ENCODE measurements at regions not wholly inside any gene's neighbourhood (a gene's known extent, or its start where the extent isn't known, plus 50 kb on each side); places are given as distances from the start of the nearest gene placed in this dataset.

DNA sequence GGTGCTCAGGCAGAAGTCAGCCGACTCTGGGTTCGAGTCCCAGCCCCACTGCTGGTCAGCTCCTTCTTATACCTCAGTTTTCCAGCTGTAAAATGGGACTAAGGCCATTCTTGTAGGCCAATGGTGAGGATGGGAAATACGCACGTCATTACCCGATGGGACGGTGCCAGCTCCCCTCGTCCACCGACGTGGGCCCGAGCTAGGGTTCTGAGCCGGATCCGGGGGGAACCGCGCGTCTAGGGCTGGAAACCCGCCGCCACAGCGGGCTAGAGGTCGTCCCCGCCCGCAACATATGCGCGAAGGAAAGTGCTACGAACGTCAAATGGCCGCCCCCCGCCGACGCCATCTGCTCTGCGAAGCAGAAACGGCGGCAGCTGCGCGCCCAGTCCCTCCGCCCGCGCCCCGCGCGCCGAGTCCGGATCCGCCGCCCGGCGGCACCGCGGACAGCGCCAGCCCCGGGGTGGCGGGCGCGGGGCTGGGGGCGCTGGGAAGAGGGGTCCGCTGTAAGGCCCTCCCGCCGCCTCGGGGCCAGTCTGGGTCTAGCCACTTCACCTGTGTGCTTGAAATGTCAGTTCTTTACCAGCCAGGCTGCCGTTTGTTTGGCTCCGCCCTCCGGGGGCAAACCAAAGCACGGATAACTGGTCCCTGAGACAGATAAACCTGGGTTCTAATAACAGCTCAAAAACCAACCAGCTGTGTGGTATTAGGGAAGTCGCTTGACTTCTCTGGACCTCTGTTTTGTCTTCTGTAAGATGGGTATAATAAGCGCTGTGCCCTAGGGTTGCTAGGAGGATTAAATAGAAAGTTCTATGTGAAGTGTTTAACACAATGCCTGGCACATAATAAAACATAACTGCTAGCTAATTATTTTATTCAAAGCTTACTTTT is 103.5 kb upstream of the RCN1 start:
- Histone ChIP-seq H3K27ac (no peak overlapping the region), H3K9me3 (no peaks in the 10 kb centered on the region), H3K4me3 (no peak overlapping the region), H3K36me3 (no peaks in the 10 kb centered on the region), H3K4me1 (no peaks in the 10 kb centered on the region), H3K27me3 (no peaks in the 10 kb centered on the region)
- no peak for DNase-seq (ENCODE audit: low spot score in 2 of 2)
- intact Hi-C loops (cut with DNase I) = no loop called here
- TF ChIP-seq, protein P1, sequence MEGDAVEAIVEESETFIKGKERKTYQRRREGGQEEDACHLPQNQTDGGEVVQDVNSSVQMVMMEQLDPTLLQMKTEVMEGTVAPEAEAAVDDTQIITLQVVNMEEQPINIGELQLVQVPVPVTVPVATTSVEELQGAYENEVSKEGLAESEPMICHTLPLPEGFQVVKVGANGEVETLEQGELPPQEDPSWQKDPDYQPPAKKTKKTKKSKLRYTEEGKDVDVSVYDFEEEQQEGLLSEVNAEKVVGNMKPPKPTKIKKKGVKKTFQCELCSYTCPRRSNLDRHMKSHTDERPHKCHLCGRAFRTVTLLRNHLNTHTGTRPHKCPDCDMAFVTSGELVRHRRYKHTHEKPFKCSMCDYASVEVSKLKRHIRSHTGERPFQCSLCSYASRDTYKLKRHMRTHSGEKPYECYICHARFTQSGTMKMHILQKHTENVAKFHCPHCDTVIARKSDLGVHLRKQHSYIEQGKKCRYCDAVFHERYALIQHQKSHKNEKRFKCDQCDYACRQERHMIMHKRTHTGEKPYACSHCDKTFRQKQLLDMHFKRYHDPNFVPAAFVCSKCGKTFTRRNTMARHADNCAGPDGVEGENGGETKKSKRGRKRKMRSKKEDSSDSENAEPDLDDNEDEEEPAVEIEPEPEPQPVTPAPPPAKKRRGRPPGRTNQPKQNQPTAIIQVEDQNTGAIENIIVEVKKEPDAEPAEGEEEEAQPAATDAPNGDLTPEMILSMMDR (IDR thresholded peaks at IDR 0.05) = no peak

DNA sequence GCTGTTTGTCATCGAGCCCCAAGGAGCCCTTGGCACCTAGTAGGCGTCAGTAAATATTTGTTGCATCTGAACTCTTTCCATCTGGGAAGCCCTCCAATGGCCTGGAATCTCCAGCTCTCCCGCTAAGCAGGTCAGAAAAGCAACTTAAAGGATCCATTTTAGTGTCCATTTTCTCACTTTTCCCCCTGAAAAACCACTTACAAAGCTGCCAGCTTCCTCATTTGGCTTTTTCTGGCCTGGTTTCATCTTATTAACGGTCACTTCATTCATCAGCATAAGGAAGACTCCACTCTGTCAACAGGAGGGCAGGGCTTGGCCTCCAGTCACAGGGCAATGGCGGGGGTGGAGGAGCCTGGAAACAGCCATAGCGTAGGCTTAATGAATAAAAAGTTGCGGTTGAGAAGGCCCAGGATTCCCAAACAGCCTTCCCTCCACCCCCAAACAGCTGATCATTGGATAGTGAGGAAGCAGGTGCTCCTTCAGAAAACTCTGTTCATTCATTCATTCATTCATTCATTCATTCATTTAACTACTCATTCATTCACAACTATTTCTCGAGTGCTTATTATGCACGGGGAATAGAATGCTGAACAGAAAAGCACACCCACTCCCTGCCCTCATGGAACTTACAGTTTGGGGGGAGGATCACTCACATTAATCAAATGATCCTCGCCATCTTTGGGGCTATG is 104.5 kb upstream of the RCN1 start:
- H3K9me3 ChIP-seq = no peaks in the 10 kb centered on the region
- intact Hi-C loops (cut with DNase I) = no loop called here
- no peaks in the 10 kb centered on the region for H3K36me3 ChIP-seq
- no peaks in the 10 kb centered on the region for H3K4me1 ChIP-seq
- TF ChIP-seq, protein P1 (IDR thresholded peaks at IDR 0.05) = no peak
- no peak overlapping the region for H3K27ac ChIP-seq
- no peaks in the 10 kb centered on the region for H3K27me3 ChIP-seq
- H3K4me3 ChIP-seq = no peak overlapping the region
- DNase-seq (ENCODE audit: low spot score in 2 of 2) = no peak

DNA sequence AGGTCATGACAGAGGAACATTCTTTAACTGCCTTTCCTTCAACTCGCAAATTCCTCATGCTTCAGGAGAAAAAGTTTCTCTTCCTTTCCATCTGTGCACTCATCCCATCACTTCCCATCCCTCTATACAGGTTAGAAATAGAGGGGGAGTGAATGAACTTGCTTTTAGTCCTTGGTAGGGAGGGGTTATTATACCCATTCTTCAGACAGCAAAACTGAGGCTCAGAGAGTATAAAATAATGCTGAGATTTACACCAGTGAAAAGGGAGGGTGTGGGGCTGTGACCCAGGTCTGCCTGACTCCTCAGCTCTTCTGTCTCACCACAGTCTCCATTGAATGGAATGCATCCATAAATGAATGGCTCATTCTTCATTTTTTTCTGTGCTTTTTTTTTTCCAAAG is 109.4 kb upstream of the RCN1 start:
- DNase-seq (ENCODE audit: low spot score in 2 of 2) = no peak
- H3K36me3 ChIP-seq = no peaks in the 10 kb centered on the region
- TF ChIP-seq, protein P1 (IDR thresholded peaks at IDR 0.05) = no peak
- no peak overlapping the region for H3K27ac ChIP-seq
- no peaks in the 10 kb centered on the region for H3K4me1 ChIP-seq
- intact Hi-C loops (cut with DNase I) = no loop called here
- H3K9me3 ChIP-seq = no peaks in the 10 kb centered on the region
- H3K4me3 ChIP-seq = no peak overlapping the region
- H3K27me3 ChIP-seq = no peaks in the 10 kb centered on the region

DNA sequence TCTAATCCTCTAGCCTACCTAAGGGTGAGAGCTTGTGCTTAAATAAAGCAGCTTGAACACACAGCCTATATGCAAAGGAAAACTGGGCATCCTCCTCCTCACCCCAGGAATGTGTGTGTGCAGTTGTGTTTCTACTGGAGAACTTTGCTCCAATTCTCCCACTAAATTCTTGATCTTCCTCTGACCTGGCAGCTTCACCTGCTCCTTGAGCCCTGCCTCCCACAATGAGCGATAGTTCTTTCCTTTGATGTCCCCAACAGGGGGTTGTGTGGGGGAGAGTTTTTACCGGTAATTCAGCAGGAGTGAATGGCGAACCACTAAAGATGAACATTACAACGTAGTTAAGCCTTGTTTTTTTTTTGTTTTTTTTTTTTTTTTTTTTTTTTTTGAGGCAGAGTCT is 113.5 kb upstream of the RCN1 start:
- H3K4me1 ChIP-seq = no peaks in the 10 kb centered on the region
- H3K9me3 ChIP-seq = no peaks in the 10 kb centered on the region
- no peak overlapping the region for H3K27ac ChIP-seq
- TF ChIP-seq, protein P1 (IDR thresholded peaks at IDR 0.05) = no peak
- no peak for DNase-seq (ENCODE audit: low spot score in 2 of 2)
- H3K27me3 ChIP-seq = no peaks in the 10 kb centered on the region
- intact Hi-C loops (cut with DNase I) = no loop called here
- H3K4me3 ChIP-seq = no peak overlapping the region
- no peaks in the 10 kb centered on the region for H3K36me3 ChIP-seq

DNA sequence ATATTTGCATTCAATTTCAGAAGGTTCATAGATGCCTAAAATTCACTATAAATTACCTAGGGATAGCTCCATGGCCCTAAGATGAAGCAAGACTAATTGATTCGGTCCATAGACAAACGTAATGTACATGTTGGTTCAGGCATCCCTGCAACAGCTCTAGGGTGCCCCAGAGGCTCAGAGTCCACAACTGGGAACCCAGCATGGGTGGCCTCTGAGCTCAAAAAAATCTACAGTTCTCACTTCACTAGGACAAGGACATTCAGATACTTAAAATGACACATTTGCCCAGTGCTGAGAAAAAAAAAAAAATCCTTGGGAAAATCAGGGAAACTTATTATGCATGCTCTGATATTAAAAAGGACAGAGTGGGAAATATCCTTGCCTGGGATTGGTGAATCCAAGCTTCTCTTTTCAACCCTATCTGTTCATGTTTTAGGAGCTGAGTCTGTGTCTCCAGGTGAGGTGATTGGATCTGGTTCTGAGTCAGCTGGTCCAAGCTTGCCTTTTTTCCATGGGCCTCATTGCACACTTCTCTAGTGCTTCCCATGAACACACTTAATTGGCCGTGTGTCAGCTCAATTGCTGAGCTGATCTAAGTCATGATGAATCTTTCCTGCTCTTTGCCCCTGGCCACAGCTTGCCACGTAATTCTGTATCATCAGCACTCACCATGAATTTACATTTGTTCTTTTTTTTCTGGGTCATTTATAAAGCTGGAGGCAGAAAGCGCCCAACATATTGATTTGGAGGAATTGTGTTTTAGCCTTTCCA is 116.3 kb upstream of the RCN1 start:
- intact Hi-C loops (cut with DNase I) = no loop called here
- no peaks in the 10 kb centered on the region for H3K4me1 ChIP-seq
- H3K36me3 ChIP-seq = no peaks in the 10 kb centered on the region
- no peaks in the 10 kb centered on the region for H3K27me3 ChIP-seq
- H3K4me3 ChIP-seq = no peak overlapping the region
- no peak for DNase-seq (ENCODE audit: low spot score in 2 of 2)
- TF ChIP-seq, protein P1 (IDR thresholded peaks at IDR 0.05) = no peak
- no peak overlapping the region for H3K27ac ChIP-seq
- no peaks in the 10 kb centered on the region for H3K9me3 ChIP-seq

All from ascending aorta (tissue), 2 donors.